Colonic mucosa (tissue), 4 donors: ENCODE measurements at regions not wholly inside any gene's neighbourhood (a gene's known extent, or its start where the extent isn't known, plus 50 kb on each side); places are given as distances from the start of the nearest gene placed in this dataset.

ENCODE experiments used
- DNase-seq: peaks from one replicate; pipeline ENCODE4 v3.0.0-alpha.2; 2020
- H3K27ac ChIP-seq: fragments of 200-600 bp; one replicate; pipeline ENCODE4 v1.8.0; 2021
- H3K27me3 ChIP-seq: fragments of 200-600 bp; one replicate; pipeline ENCODE4 v1.8.0; 2021
- H3K36me3 ChIP-seq: fragments of 200-600 bp; one replicate; pipeline ENCODE4 v1.8.0; 2021
- H3K4me1 ChIP-seq: fragments of 200-600 bp; one replicate; pipeline ENCODE4 v1.8.0; 2021; ENCODE audit warnings: mild to moderate bottlenecking
- H3K4me3 ChIP-seq: fragments of 200-600 bp; one replicate; pipeline ENCODE4 v1.8.0; 2021
- H3K9ac ChIP-seq, 2 donors: one replicate each; pipeline ENCODE4 v1.7.0; 2013; ENCODE audit warnings: control low read depth in 2 of 2, low read depth in 2 of 2, low read length in 2 of 2
- H3K9me3 ChIP-seq: fragments of 200-600 bp; one replicate; pipeline ENCODE4 v1.8.0; 2021
- CTCF ChIP-seq: fragments of 200-600 bp; IDR thresholded peaks from one replicate; pipeline ENCODE4 v1.8.0; 2022; ENCODE audit warnings: antibody characterized with exemption, mild to moderate bottlenecking
- intact Hi-C: fragments of 100-400 bp; cut with DNase I; formaldehyde crosslinking; loops from one replicate; pipeline ENCODE4 v1.14.1; 2022
- donor health status: healthy.
- donor health status: DM: no; HTN: no; CAD: no.
- donor health status: DM: no; HTN: no; CAD: no.

- Histone ChIP-seq H3K4me3 (no peak overlapping the region), H3K4me1 (no peaks in the 10 kb centered on the region), H3K9me3 (no peaks in the 10 kb centered on the region), H3K36me3 (no peaks in the 10 kb centered on the region), H3K9ac (no peak overlapping the region), H3K27me3 (no peaks in the 10 kb centered on the region), H3K27ac (no peak overlapping the region)
- TF ChIP-seq CTCF, result no peak
- no peak for DNase-seq
- intact Hi-C loops, result no loop called here
Observed at GRCh38 chr20:60637801-60638200, 614.3 kb upstream of the CDH4 start.

- no peaks in the 10 kb centered on the region for H3K27me3 ChIP-seq
- intact Hi-C loops, result no loop called here
- no peak overlapping the region for H3K9ac ChIP-seq
- H3K4me1 ChIP-seq, result no peaks in the 10 kb centered on the region
- H3K27ac ChIP-seq, result no peak overlapping the region
- TF ChIP-seq CTCF, result no peak
- no peak overlapping the region for H3K4me3 ChIP-seq
- no peaks in the 10 kb centered on the region for H3K9me3 ChIP-seq
- H3K36me3 ChIP-seq, result no peaks in the 10 kb centered on the region
- no peak for DNase-seq
Observed at GRCh38 chr20:60638430-60639098, 613.5 kb upstream of the CDH4 start.

- intact Hi-C loops, result no loop called here
- H3K9ac ChIP-seq, result no peak overlapping the region
- H3K27me3 ChIP-seq, result no peaks in the 10 kb centered on the region
- no peak overlapping the region for H3K4me3 ChIP-seq
- H3K9me3 ChIP-seq, result no peaks in the 10 kb centered on the region
- no peak for DNase-seq
- no peak overlapping the region for H3K27ac ChIP-seq
- no peaks in the 10 kb centered on the region for H3K4me1 ChIP-seq
- TF ChIP-seq CTCF, result no peak
- no peaks in the 10 kb centered on the region for H3K36me3 ChIP-seq
Observed at GRCh38 chr20:60641879-60642447, 610.1 kb upstream of the CDH4 start.

- no peaks in the 10 kb centered on the region for H3K27me3 ChIP-seq
- H3K36me3 ChIP-seq, result no peaks in the 10 kb centered on the region
- no peaks in the 10 kb centered on the region for H3K4me1 ChIP-seq
- intact Hi-C loops, result no loop called here
- TF ChIP-seq CTCF, result no peak
- H3K9me3 ChIP-seq, result no peaks in the 10 kb centered on the region
- DNase-seq, result no peak
- no peak overlapping the region for H3K27ac ChIP-seq
- no peak overlapping the region for H3K9ac ChIP-seq
- H3K4me3 ChIP-seq, result no peak overlapping the region
Observed at GRCh38 chr20:60642541-60642940, 609.5 kb upstream of the CDH4 start.

GRCh38 chr20:60648556-60648955 lies 603.5 kb upstream of the CDH4 start:
- intact Hi-C loops, result no loop called here
- Histone ChIP-seq H3K9ac (no peak overlapping the region), H3K4me3 (no peak overlapping the region), H3K27ac (no peak overlapping the region), H3K36me3 (no peaks in the 10 kb centered on the region), H3K9me3 (no peaks in the 10 kb centered on the region), H3K4me1 (no peaks in the 10 kb centered on the region), H3K27me3 (no peaks in the 10 kb centered on the region)
- no peak for TF ChIP-seq CTCF
- no peak for DNase-seq
